Neural cell (in vitro differentiated cells): ENCODE measurements at regions not wholly inside any gene's neighbourhood (a gene's known extent, or its start where the extent isn't known, plus 50 kb on each side); places are given as distances from the start of the nearest gene placed in this dataset.

ENCODE experiments used
- EZH2 ChIP-seq: fragments of 200-600, 300-800 bp; shearing (Covaris generic), sonication (generic); IDR thresholded peaks from 2 replicates; pipeline ENCODE4 v1.6.1; 2014; ENCODE audit warnings: antibody characterized with exemption, low read length, borderline replicate concordance, mild to moderate bottlenecking; ENCODE audit not compliant: insufficient read depth, poor library complexity, severe bottlenecking
- POLR2AphosphoS5 ChIP-seq: IDR thresholded peaks from 2 replicates; pipeline ENCODE4 v1.6.1; 2012
- TF ChIP-seq, protein P1 (sequence below): fragments of 450-650 bp; IDR thresholded peaks from 2 replicates; pipeline ENCODE4 v1.5.1; 2014; ENCODE audit warnings: antibody characterized with exemption, mild to moderate bottlenecking, moderate library complexity; ENCODE audit not compliant: poor library complexity, severe bottlenecking

DNA sequence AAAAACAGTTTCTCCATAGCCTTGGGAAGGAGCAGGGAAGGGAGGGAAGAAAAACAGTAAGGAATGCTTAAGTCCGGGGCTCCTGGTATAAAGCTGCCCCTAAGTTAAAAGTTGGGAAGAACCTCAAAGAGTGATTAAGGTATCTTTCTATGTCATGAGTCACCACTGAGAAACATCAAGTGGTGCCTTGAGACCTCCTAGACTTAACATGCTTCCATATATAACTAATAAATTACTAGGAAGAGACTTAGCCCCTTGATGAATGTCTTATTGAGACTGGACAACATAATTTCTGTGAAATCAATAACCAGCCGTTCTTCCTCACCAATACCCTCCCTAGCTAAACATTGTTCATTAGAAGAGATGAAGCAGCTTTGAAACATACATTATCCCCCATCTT lies 121.8 kb upstream of the SLC44A3 start:
- TF ChIP-seq, protein P1, sequence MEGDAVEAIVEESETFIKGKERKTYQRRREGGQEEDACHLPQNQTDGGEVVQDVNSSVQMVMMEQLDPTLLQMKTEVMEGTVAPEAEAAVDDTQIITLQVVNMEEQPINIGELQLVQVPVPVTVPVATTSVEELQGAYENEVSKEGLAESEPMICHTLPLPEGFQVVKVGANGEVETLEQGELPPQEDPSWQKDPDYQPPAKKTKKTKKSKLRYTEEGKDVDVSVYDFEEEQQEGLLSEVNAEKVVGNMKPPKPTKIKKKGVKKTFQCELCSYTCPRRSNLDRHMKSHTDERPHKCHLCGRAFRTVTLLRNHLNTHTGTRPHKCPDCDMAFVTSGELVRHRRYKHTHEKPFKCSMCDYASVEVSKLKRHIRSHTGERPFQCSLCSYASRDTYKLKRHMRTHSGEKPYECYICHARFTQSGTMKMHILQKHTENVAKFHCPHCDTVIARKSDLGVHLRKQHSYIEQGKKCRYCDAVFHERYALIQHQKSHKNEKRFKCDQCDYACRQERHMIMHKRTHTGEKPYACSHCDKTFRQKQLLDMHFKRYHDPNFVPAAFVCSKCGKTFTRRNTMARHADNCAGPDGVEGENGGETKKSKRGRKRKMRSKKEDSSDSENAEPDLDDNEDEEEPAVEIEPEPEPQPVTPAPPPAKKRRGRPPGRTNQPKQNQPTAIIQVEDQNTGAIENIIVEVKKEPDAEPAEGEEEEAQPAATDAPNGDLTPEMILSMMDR: no peak
- TF ChIP-seq POLR2AphosphoS5 (no peak), EZH2 (no peak)
